Liver (tissue), 3 donors: ENCODE measurements at regions not wholly inside any gene's neighbourhood (a gene's known extent, or its start where the extent isn't known, plus 50 kb on each side); places are given as distances from the start of the nearest gene placed in this dataset.

Source experiments
- CTCF ChIP-seq: fragments of 150-350 bp; IDR thresholded peaks from 2 replicates; pipeline ENCODE4 v1.5.1; 2017; ENCODE audit warnings: improper control_type of control experiment, low read depth, low read length; ENCODE audit not compliant: missing input control
- GABPA ChIP-seq, 2 donors: IDR thresholded peaks in 1 of 2; conservative IDR thresholded peaks in 1 of 2; 2 replicates each; pipeline ENCODE4 v1.6.1; 2016; ENCODE audit warnings: antibody characterized with exemption in 2 of 2, mild to moderate bottlenecking in 1 of 2, moderate library complexity in 1 of 2
- HNF4A ChIP-seq, 2 donors: conservative IDR thresholded peaks; 2 replicates each; pipeline ENCODE4 v1.6.1; 2016; ENCODE audit warnings: antibody characterized with exemption in 2 of 2, mild to moderate bottlenecking in 2 of 2
- JUND ChIP-seq, 2 donors: IDR thresholded peaks; 2 replicates each; pipeline ENCODE4 v1.6.1; 2016; ENCODE audit warnings: antibody characterized with exemption in 2 of 2
- NR2F2 ChIP-seq: IDR thresholded peaks from 2 replicates; pipeline ENCODE4 v1.6.1; 2016; ENCODE audit warnings: antibody characterized with exemption
- RAD21 ChIP-seq, 2 donors: IDR thresholded peaks; 2 replicates each; pipeline ENCODE4 v1.6.1; 2016; ENCODE audit warnings: antibody characterized with exemption in 2 of 2, mild to moderate bottlenecking in 2 of 2
- RXRA ChIP-seq, 2 donors: IDR thresholded peaks; 2 replicates each; pipeline ENCODE4 v1.6.1; 2017 to 2018; ENCODE audit warnings: antibody characterized with exemption in 2 of 2, mild to moderate bottlenecking in 1 of 2
- SP1 ChIP-seq: IDR thresholded peaks from 2 replicates; pipeline ENCODE4 v1.6.1; 2018; ENCODE audit warnings: antibody characterized with exemption, mild to moderate bottlenecking
- TAF1 ChIP-seq: conservative IDR thresholded peaks from 2 replicates; pipeline ENCODE4 v1.6.1; 2016; ENCODE audit warnings: antibody characterized with exemption, mild to moderate bottlenecking
- YY1 ChIP-seq: IDR thresholded peaks from 2 replicates; pipeline ENCODE4 v1.6.1; 2016; ENCODE audit warnings: antibody characterized with exemption, mild to moderate bottlenecking
- ZBTB33 ChIP-seq: IDR thresholded peaks from 2 replicates; pipeline ENCODE4 v1.6.1; 2016; ENCODE audit warnings: antibody characterized with exemption
- TF ChIP-seq, protein P1 (sequence below): IDR thresholded peaks from 2 replicates; pipeline ENCODE4 v1.6.1; 2016; ENCODE audit warnings: antibody characterized with exemption
- TF ChIP-seq, protein P2 (sequence below): IDR thresholded peaks from 2 replicates; pipeline ENCODE4 v1.6.1; 2016; ENCODE audit warnings: antibody characterized with exemption, mild to moderate bottlenecking
- donor health status: healthy.
- donor health status: healthy.

- no peak for TF ChIP-seq TAF1
- no peak for TF ChIP-seq CTCF
- TF ChIP-seq, protein P1, sequence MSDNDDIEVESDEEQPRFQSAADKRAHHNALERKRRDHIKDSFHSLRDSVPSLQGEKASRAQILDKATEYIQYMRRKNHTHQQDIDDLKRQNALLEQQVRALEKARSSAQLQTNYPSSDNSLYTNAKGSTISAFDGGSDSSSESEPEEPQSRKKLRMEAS, result no peak
- no peak for TF ChIP-seq HNF4A (conservative IDR thresholded peaks at IDR 0.05)
- TF ChIP-seq GABPA (IDR thresholded peaks at IDR 0.05 in 1 of 2, conservative IDR thresholded peaks at IDR 0.05 in 1 of 2), result no peak
- TF ChIP-seq, protein P2, sequence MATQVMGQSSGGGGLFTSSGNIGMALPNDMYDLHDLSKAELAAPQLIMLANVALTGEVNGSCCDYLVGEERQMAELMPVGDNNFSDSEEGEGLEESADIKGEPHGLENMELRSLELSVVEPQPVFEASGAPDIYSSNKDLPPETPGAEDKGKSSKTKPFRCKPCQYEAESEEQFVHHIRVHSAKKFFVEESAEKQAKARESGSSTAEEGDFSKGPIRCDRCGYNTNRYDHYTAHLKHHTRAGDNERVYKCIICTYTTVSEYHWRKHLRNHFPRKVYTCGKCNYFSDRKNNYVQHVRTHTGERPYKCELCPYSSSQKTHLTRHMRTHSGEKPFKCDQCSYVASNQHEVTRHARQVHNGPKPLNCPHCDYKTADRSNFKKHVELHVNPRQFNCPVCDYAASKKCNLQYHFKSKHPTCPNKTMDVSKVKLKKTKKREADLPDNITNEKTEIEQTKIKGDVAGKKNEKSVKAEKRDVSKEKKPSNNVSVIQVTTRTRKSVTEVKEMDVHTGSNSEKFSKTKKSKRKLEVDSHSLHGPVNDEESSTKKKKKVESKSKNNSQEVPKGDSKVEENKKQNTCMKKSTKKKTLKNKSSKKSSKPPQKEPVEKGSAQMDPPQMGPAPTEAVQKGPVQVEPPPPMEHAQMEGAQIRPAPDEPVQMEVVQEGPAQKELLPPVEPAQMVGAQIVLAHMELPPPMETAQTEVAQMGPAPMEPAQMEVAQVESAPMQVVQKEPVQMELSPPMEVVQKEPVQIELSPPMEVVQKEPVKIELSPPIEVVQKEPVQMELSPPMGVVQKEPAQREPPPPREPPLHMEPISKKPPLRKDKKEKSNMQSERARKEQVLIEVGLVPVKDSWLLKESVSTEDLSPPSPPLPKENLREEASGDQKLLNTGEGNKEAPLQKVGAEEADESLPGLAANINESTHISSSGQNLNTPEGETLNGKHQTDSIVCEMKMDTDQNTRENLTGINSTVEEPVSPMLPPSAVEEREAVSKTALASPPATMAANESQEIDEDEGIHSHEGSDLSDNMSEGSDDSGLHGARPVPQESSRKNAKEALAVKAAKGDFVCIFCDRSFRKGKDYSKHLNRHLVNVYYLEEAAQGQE, result no peak
- no peak for TF ChIP-seq RXRA (IDR thresholded peaks at IDR 0.05)
- TF ChIP-seq ZBTB33, result no peak
- no peak for TF ChIP-seq RAD21 (IDR thresholded peaks at IDR 0.05)
- no peak for TF ChIP-seq YY1
- no peak for TF ChIP-seq SP1
- TF ChIP-seq JUND (IDR thresholded peaks at IDR 0.05), result no peak
- no peak for TF ChIP-seq NR2F2
Measured at GRCh38 chr2:156883804-156884203, 373.7 kb upstream of the GALNT5 start.
